H9 (cell line): ENCODE measurements at regions not wholly inside any gene's neighbourhood (a gene's known extent, or its start where the extent isn't known, plus 50 kb on each side); places are given as distances from the start of the nearest gene placed in this dataset.

Source experiments
- DNase-seq: peaks from one replicate; pipeline ENCODE4 v3.0.0-alpha.2; 2017
- H2AFZ ChIP-seq: one replicate; pipeline ENCODE4 v1.6.1; 2013; ENCODE audit warnings: mild to moderate bottlenecking, low read length, control low read depth, moderate library complexity
- H2AK5ac ChIP-seq: 2 replicates; pipeline ENCODE4 v1.6.1; 2013; ENCODE audit warnings: low read length, control low read depth, mixed read lengths; ENCODE audit not compliant: insufficient read length
- H2BK120ac ChIP-seq: one replicate; pipeline ENCODE4 v1.6.1; 2013; ENCODE audit warnings: low read depth, mild to moderate bottlenecking, low read length, control low read depth, inconsistent platforms; ENCODE audit not compliant: poor library complexity, severe bottlenecking
- H2BK12ac ChIP-seq: 2 replicates; pipeline ENCODE4 v1.6.1; 2013; ENCODE audit warnings: low read length, control low read depth, mixed read lengths, low read depth; ENCODE audit not compliant: insufficient read length
- H2BK15ac ChIP-seq: 2 replicates; pipeline ENCODE4 v1.6.1; 2013; ENCODE audit warnings: low read depth, low read length, control low read depth
- H2BK20ac ChIP-seq: one replicate; pipeline ENCODE4 v1.6.1; 2013; ENCODE audit warnings: low read depth, mild to moderate bottlenecking, low read length, control low read depth, inconsistent platforms; ENCODE audit not compliant: poor library complexity, severe bottlenecking
- H2BK5ac ChIP-seq: 2 replicates; pipeline ENCODE4 v1.6.1; 2013; ENCODE audit warnings: low read length, control low read depth, mixed read lengths; ENCODE audit not compliant: insufficient read length
- H3K14ac ChIP-seq: 2 replicates; pipeline ENCODE4 v1.6.1; 2013; ENCODE audit warnings: low read length, control low read depth; ENCODE audit not compliant: insufficient read depth
- H3K18ac ChIP-seq: 2 replicates; pipeline ENCODE4 v1.6.1; 2013; ENCODE audit warnings: low read depth, mild to moderate bottlenecking, mixed read lengths, low read length, control low read depth; ENCODE audit not compliant: insufficient read length
- H3K23ac ChIP-seq: 2 replicates; pipeline ENCODE4 v1.6.1; 2013; ENCODE audit warnings: low read length, control low read depth, mixed read lengths, low read depth; ENCODE audit not compliant: insufficient read length
- H3K23me2 ChIP-seq: 2 replicates; pipeline ENCODE4 v1.6.1; 2013; ENCODE audit warnings: low read depth, mild to moderate bottlenecking, mixed read lengths, low read length, control low read depth; ENCODE audit not compliant: insufficient read length, poor library complexity, severe bottlenecking
- H3K27ac ChIP-seq: 2 replicates; pipeline ENCODE4 v1.5.1; 2013; ENCODE audit warnings: low read length, control low read depth, mixed read lengths, low read depth; ENCODE audit not compliant: insufficient read length
- H3K27me3 ChIP-seq: 2 replicates; pipeline ENCODE4 v1.6.1; 2013; ENCODE audit warnings: low read length, control low read depth, inconsistent platforms; ENCODE audit not compliant: insufficient read depth
- H3K4ac ChIP-seq: 2 replicates; pipeline ENCODE4 v1.6.1; 2013; ENCODE audit warnings: low read depth, mild to moderate bottlenecking, control low read depth, inconsistent platforms, low read length, moderate library complexity
- H3K4me1 ChIP-seq: 2 replicates; pipeline ENCODE4 v1.6.1; 2013; ENCODE audit warnings: low read length, control low read depth, inconsistent platforms; ENCODE audit not compliant: insufficient read depth
- H3K4me2 ChIP-seq: 2 replicates; pipeline ENCODE4 v1.6.1; 2013; ENCODE audit warnings: low read length, control low read depth, mixed read lengths; ENCODE audit not compliant: insufficient read length, insufficient read depth
- H3K56ac ChIP-seq: 2 replicates; pipeline ENCODE4 v1.6.1; 2013; ENCODE audit warnings: low read depth, mild to moderate bottlenecking, mixed read lengths, low read length, control low read depth; ENCODE audit not compliant: insufficient read length
- H3K79me1 ChIP-seq: 2 replicates; pipeline ENCODE4 v1.6.1; 2013; ENCODE audit warnings: low read depth, mild to moderate bottlenecking, moderate library complexity, low read length, control low read depth, inconsistent platforms; ENCODE audit not compliant: insufficient read depth, poor library complexity, severe bottlenecking
- H3K79me2 ChIP-seq: 2 replicates; pipeline ENCODE4 v1.6.1; 2013; ENCODE audit warnings: low read length, control low read depth, inconsistent platforms; ENCODE audit not compliant: insufficient read depth
- H3K9ac ChIP-seq: 2 replicates; pipeline ENCODE4 v1.6.1; 2013; ENCODE audit warnings: low read length, control low read depth, mixed read lengths; ENCODE audit not compliant: insufficient read length; ENCODE audit errors: extremely low read depth
- H3K9me3 ChIP-seq: one replicate; pipeline ENCODE4 v1.6.1; 2013; ENCODE audit warnings: low read depth, low read length, inconsistent platforms; ENCODE audit not compliant: control insufficient read depth
- H3T11ph ChIP-seq: one replicate; pipeline ENCODE4 v1.6.1; 2013; ENCODE audit warnings: mild to moderate bottlenecking, low read length, control low read depth, inconsistent platforms
- H4K20me1 ChIP-seq: one replicate; pipeline ENCODE4 v1.6.1; 2013; ENCODE audit not compliant: control insufficient read depth, insufficient read length, insufficient read depth
- H4K5ac ChIP-seq: 2 replicates; pipeline ENCODE4 v1.6.1; 2013; ENCODE audit warnings: low read depth, mild to moderate bottlenecking, mixed read lengths, low read length, control low read depth; ENCODE audit not compliant: insufficient read length
- H4K8ac ChIP-seq: replicated peaks from 2 replicates; pipeline ENCODE4 v1.6.1; 2013; ENCODE audit warnings: low read length, control low read depth, mixed read lengths, low read depth; ENCODE audit not compliant: insufficient read length
- H4K91ac ChIP-seq: 2 replicates; pipeline ENCODE4 v1.6.1; 2013; ENCODE audit warnings: low read depth, mild to moderate bottlenecking, moderate library complexity, mixed read lengths, low read length, control low read depth; ENCODE audit not compliant: insufficient read length
- H3K27ac Mint-ChIP-seq, 3 experiments: 2 replicates in 2 of 3; 3 replicates in 1 of 3; pipeline ENCODE4 v1.8.0; 2020 to 2021; ENCODE audit warnings: mixed read lengths in 3 of 3, mild to moderate bottlenecking in 1 of 3, moderate library complexity in 1 of 3
- H3K27me3 Mint-ChIP-seq: 2 replicates; pipeline ENCODE4 v1.8.0; 2021; ENCODE audit warnings: low read depth, mild to moderate bottlenecking, moderate library complexity, mixed read lengths
- H3K36me3 Mint-ChIP-seq, 3 experiments: 2 replicates in 2 of 3; 3 replicates in 1 of 3; pipeline ENCODE4 v1.8.0; 2020 to 2021; ENCODE audit warnings: low read depth in 3 of 3, mixed read lengths in 3 of 3; ENCODE audit not compliant: insufficient read depth in 1 of 3
- H3K4me1 Mint-ChIP-seq, 2 experiments: 2 replicates each; pipeline ENCODE4 v1.8.0; 2020; ENCODE audit warnings: mixed read lengths in 2 of 2
- H3K4me3 Mint-ChIP-seq, 2 experiments: 2 replicates in 1 of 2; 3 replicates in 1 of 2; pipeline ENCODE4 v1.8.0; 2020 to 2021; ENCODE audit warnings: mild to moderate bottlenecking in 2 of 2, mixed read lengths in 2 of 2, moderate library complexity in 1 of 2
- H3K9me3 Mint-ChIP-seq, 2 experiments: 2 replicates in 1 of 2; 3 replicates in 1 of 2; pipeline ENCODE4 v1.8.0; 2020; ENCODE audit warnings: mild to moderate bottlenecking in 2 of 2, mixed read lengths in 2 of 2, moderate library complexity in 1 of 2
- WGBS: extraction: QIAGEN DNeasy Blood & Tissue Kit; methylation state at CpG from one replicate; pipeline ENCODE4 v1.1.7; 2013; ENCODE audit warnings: missing lambda C conversion rate, low lambda C conversion rate, mixed read lengths; ENCODE audit not compliant: insufficient read length; ENCODE audit errors: extremely low coverage; 5-methylcytosine and 5-hydroxymethylcytosine counted together
- TF ChIP-seq, protein P1 (sequence below): fragments of 200-600 bp; sonication (generic); conservative IDR thresholded peaks from 3 replicates; pipeline ENCODE4 v1.8.0; 2021; ENCODE audit warnings: antibody characterized with exemption, mild to moderate bottlenecking

DNA sequence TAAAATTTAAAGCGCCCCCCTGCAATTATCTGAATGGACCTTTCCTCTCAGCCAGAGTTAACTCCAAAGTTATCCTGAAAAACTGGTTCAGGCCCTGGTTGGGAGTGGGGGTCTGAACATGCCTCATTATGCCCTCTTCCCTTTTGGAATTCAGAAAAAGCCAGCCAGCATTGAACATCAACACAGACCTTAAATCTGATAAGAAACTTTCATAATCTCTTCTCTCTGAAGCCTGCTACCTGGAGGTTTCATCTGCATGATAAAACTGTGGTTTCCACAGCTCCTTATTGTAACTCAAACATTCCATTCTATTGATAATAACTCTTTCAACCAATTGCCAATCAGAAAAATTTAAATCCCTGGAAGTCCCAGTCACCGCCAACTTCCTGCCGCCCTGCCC is 133.3 kb downstream of the ARL4A start:
- Histone ChIP-seq H3K56ac (no peak overlapping the region), H3K4me2 (no peak overlapping the region), H4K20me1 (no peaks in the 10 kb centered on the region), H3K23me2 (no peaks in the 10 kb centered on the region), H3K9me3 (no peaks in the 10 kb centered on the region), H3K14ac (no peak overlapping the region), H2BK120ac (no peak overlapping the region), H3K79me2 (no peaks in the 10 kb centered on the region), H3K4me1 (no peaks in the 10 kb centered on the region; the same call in 1 of the 2 replicates), H2AFZ (peak overlapping the region; percentile 8), H3T11ph (no peak overlapping the region), H3K9ac (no peak overlapping the region), H4K8ac (no peak overlapping the region), H2BK15ac (no peak overlapping the region), H2BK5ac (no peak overlapping the region), H3K18ac (no peak overlapping the region), H4K91ac (no peak overlapping the region), H3K27me3 (no peaks in the 10 kb centered on the region), H2BK20ac (peak overlapping the region; percentile 75), H3K23ac (no peak overlapping the region), H2AK5ac (no peak overlapping the region), H2BK12ac (no peak overlapping the region), H3K4ac (no peak overlapping the region), H3K79me1 (no peaks in the 10 kb centered on the region), H4K5ac (no peak overlapping the region), H3K27ac (no peak overlapping the region)
- TF ChIP-seq, protein P1, sequence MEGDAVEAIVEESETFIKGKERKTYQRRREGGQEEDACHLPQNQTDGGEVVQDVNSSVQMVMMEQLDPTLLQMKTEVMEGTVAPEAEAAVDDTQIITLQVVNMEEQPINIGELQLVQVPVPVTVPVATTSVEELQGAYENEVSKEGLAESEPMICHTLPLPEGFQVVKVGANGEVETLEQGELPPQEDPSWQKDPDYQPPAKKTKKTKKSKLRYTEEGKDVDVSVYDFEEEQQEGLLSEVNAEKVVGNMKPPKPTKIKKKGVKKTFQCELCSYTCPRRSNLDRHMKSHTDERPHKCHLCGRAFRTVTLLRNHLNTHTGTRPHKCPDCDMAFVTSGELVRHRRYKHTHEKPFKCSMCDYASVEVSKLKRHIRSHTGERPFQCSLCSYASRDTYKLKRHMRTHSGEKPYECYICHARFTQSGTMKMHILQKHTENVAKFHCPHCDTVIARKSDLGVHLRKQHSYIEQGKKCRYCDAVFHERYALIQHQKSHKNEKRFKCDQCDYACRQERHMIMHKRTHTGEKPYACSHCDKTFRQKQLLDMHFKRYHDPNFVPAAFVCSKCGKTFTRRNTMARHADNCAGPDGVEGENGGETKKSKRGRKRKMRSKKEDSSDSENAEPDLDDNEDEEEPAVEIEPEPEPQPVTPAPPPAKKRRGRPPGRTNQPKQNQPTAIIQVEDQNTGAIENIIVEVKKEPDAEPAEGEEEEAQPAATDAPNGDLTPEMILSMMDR, result no peak
- Mint-ChIP-seq H3K27ac (peak overlapping the region; percentile 85 to 96 (median 94)), H3K9me3 (peaks cover 18 to 20% of the 10 kb centered on the region in 2 experiments; a peak in 4 of 5 replicates), H3K27me3 (no peaks in the 10 kb centered on the region), H3K36me3 (peaks cover 0 to 24% (median 13%) of the 10 kb centered on the region in 3 experiments; a peak in 5 of 7 replicates), H3K4me1 (peaks cover 40 to 44% of the 10 kb centered on the region in 2 experiments), H3K4me3 (peak overlapping the region in 1 of 2 experiments; percentile 44; a peak in 1 of 5 replicates)
- WGBS, result no CpG with 5 or more reads among the region's 3 CpGs
- DNase-seq, result no peak
